PFSK-1 (cell line): ENCODE measurements at regions not wholly inside any gene's neighbourhood (a gene's known extent, or its start where the extent isn't known, plus 50 kb on each side); places are given as distances from the start of the nearest gene placed in this dataset.

Experiments used
- FOXP2 ChIP-seq: optimal IDR thresholded peaks from 2 replicates; pipeline ENCODE3; 2011; ENCODE audit warnings: borderline replicate concordance, control low read depth, inconsistent platforms; ENCODE audit not compliant: insufficient read depth; ENCODE audit errors: extremely low read length, extremely low read depth
- POLR2AphosphoS5 ChIP-seq: IDR thresholded peaks from 2 replicates; pipeline ENCODE4 v1.6.1; 2012; ENCODE audit warnings: low read depth, mild to moderate bottlenecking, control low read depth, low read length, moderate library complexity
- REST ChIP-seq, 2 experiments: IDR thresholded peaks; 2 replicates each; pipeline versions ENCODE4 v1.6.1 to v1.8.0; 2011 to 2012; ENCODE audit warnings: low read depth in 2 of 2, low read length in 2 of 2, control low read depth in 1 of 2, inconsistent platforms in 1 of 2, mild to moderate bottlenecking in 1 of 2, moderate library complexity in 1 of 2; ENCODE audit not compliant: insufficient read depth in 1 of 2
- SIN3A ChIP-seq: IDR thresholded peaks from 2 replicates; pipeline ENCODE4 v1.6.1; 2012; ENCODE audit warnings: mild to moderate bottlenecking, low read length, moderate library complexity, borderline replicate concordance; ENCODE audit not compliant: insufficient read depth
- TAF1 ChIP-seq: IDR thresholded peaks from 2 replicates; pipeline ENCODE4 v1.6.1; 2012; ENCODE audit warnings: low read length, control low read depth, borderline replicate concordance; ENCODE audit not compliant: insufficient read depth

- TF ChIP-seq POLR2AphosphoS5: no peak
- no peak for TF ChIP-seq TAF1
- no peak for TF ChIP-seq REST (IDR thresholded peaks at IDR 0.05; ENCODE audit: insufficient read depth in 1 of 2, low read depth in 2 of 2, low read length in 2 of 2)
- TF ChIP-seq FOXP2: no peak
- no peak for TF ChIP-seq SIN3A
Measured at GRCh38 chr1:182297335-182297734, 94.3 kb downstream of the GLUL start.

GRCh38 chr1:182295697-182296096 is 95.9 kb downstream of the GLUL start:
- TF ChIP-seq SIN3A: no peak
- TF ChIP-seq POLR2AphosphoS5: no peak
- no peak for TF ChIP-seq REST (IDR thresholded peaks at IDR 0.05; ENCODE audit: insufficient read depth in 1 of 2, low read depth in 2 of 2, low read length in 2 of 2)
- no peak for TF ChIP-seq FOXP2
- no peak for TF ChIP-seq TAF1

GRCh38 chr1:182293119-182293589 is 98.4 kb downstream of the GLUL start:
- TF ChIP-seq REST (IDR thresholded peaks at IDR 0.05; ENCODE audit: insufficient read depth in 1 of 2, low read depth in 2 of 2, low read length in 2 of 2): no peak
- TF ChIP-seq TAF1: no peak
- no peak for TF ChIP-seq POLR2AphosphoS5
- no peak for TF ChIP-seq FOXP2
- no peak for TF ChIP-seq SIN3A

GRCh38 chr1:182292193-182292741 is 99.3 kb downstream of the GLUL start:
- TF ChIP-seq FOXP2 (no peak), POLR2AphosphoS5 (no peak), SIN3A (no peak), REST (IDR thresholded peaks at IDR 0.05; ENCODE audit: insufficient read depth in 1 of 2, low read depth in 2 of 2, low read length in 2 of 2) (no peak), TAF1 (no peak)
